WTC11 (cell line): ENCODE measurements at regions not wholly inside any gene's neighbourhood (a gene's known extent, or its start where the extent isn't known, plus 50 kb on each side); places are given as distances from the start of the nearest gene placed in this dataset.

Source experiments
- CREB1 ChIP-seq: sonication (generic); formaldehyde crosslinking; IDR thresholded peaks from 2 replicates; pipeline ENCODE4 v1.8.0; 2023; ENCODE audit warnings: mild to moderate bottlenecking, missing genetic modification reagents
- E2F1 ChIP-seq: sonication (generic); formaldehyde crosslinking; IDR thresholded peaks from 2 replicates; pipeline ENCODE4 v1.8.0; 2022; ENCODE audit warnings: mild to moderate bottlenecking, missing genetic modification reagents
- JUN ChIP-seq: sonication (generic); formaldehyde crosslinking; IDR thresholded peaks from 2 replicates; pipeline ENCODE4 v1.8.0; 2023; ENCODE audit warnings: mild to moderate bottlenecking, missing genetic modification reagents
- NR1H2 ChIP-seq: sonication (generic); formaldehyde crosslinking; IDR thresholded peaks from 2 replicates; pipeline ENCODE4 v1.9.0; 2021; ENCODE audit warnings: mild to moderate bottlenecking, moderate library complexity, missing genetic modification reagents
- ZBTB43 ChIP-seq: sonication (generic); formaldehyde crosslinking; IDR thresholded peaks from 2 replicates; pipeline ENCODE4 v1.8.1; 2023; ENCODE audit warnings: mild to moderate bottlenecking, missing genetic modification reagents
- TF ChIP-seq, protein P1 (sequence below): fragments of 200-600 bp; IDR thresholded peaks from 2 replicates; pipeline ENCODE4 v1.8.0; 2022; ENCODE audit warnings: antibody characterized with exemption

- TF ChIP-seq CREB1 (CRISPR knock-in tag) (no peak), NR1H2 (CRISPR knock-in tag) (no peak), ZBTB43 (CRISPR knock-in tag) (no peak), E2F1 (no peak), JUN (no peak)
- TF ChIP-seq, protein P1, sequence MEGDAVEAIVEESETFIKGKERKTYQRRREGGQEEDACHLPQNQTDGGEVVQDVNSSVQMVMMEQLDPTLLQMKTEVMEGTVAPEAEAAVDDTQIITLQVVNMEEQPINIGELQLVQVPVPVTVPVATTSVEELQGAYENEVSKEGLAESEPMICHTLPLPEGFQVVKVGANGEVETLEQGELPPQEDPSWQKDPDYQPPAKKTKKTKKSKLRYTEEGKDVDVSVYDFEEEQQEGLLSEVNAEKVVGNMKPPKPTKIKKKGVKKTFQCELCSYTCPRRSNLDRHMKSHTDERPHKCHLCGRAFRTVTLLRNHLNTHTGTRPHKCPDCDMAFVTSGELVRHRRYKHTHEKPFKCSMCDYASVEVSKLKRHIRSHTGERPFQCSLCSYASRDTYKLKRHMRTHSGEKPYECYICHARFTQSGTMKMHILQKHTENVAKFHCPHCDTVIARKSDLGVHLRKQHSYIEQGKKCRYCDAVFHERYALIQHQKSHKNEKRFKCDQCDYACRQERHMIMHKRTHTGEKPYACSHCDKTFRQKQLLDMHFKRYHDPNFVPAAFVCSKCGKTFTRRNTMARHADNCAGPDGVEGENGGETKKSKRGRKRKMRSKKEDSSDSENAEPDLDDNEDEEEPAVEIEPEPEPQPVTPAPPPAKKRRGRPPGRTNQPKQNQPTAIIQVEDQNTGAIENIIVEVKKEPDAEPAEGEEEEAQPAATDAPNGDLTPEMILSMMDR, result no peak
Observed at GRCh38 chr10:117725993-117726392, 183.4 kb downstream of the EMX2 start.
